Esophagus mucosa (tissue), 1 donor: ENCODE measurements at regions not wholly inside any gene's neighbourhood (a gene's known extent, or its start where the extent isn't known, plus 50 kb on each side); places are given as distances from the start of the nearest gene placed in this dataset.

Experiments used
- ATAC-seq: fragments of 200-7000 bp; cut with Tn5 transposase; one replicate; pipeline ENCODE4 v1.9.1; 2020
- donor health status: DM: yes; HTN: yes; CAD: no.

DNA sequence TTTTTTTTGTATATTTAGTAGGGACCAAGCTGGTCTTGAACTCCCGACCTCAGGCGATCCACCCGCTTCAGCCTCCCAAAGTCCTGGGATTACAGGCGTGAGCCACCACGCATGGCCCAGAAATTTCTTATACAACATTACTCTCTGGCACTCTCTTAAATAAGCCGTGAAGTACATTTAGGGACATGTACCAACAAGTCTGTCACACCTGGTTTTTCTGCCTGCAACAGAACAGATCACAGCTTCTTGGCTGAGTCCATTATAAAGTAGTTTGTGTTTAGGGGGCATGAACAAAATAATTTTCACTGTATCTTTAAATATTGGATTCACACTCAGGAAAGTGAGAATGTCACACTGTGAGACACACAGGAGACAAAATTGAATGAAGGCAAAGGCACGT is 1567.3 kb downstream of the SLITRK5 start:
- no peak for ATAC-seq

DNA sequence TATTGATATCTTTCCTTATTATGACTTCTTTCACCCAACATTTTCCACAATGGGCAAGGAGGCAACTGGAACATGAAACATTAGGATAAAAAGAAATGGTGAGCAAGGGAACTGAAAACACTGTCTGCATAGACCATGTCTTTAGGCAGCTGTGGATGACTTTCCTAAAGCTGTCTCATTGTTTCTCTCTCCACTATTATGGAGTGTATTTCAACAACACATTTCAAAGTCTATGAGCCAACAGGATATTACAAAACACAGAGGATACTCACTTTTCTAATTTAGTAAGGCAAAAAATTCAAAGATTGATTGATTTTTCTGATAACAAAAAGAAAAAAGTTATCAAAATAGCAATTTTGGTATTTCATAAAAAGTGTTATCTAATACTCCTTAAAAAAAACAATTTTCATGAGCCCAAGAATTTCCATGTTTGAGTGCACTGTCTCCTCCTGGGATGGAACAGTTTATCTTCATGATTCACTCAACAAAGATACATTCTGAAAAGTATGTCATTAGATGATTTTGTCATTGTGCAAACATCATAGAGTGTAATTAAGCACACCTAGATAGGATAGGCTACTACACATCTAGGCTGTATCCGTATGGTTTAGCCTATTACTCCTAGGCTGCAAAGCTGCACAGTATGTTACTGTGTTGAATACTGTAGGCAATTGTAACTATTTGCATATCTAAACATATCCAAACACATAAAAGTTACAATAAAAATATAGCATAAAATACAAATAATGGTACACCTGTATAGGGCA is 1568.4 kb downstream of the SLITRK5 start:
- ATAC-seq, result no peak

DNA sequence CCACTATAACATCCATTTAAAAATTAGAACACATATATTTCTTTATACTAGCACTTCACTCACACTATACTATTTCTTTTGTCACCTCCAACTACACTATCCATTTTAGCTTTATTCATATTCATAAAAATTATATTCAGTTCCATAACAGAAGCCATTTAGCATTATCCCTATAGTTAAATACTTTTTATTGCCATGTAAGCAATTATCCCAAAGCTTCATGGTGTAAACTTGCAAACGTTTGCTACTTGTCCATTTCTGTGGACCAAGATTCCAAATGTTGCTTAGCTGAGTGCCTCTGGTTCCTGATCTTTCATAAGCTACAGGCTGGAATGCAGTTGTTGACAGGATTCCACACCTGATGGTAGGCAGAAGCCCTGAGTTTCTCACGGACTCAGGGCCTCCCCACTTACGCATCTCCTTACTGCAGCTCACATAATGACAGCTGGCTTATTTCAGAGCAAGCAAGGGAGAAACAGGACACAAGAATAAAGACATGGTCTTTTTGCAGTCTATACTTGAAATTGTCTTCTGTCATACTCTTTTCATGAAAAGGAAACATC is 1584.8 kb downstream of the SLITRK5 start:
- ATAC-seq, result no peak

DNA sequence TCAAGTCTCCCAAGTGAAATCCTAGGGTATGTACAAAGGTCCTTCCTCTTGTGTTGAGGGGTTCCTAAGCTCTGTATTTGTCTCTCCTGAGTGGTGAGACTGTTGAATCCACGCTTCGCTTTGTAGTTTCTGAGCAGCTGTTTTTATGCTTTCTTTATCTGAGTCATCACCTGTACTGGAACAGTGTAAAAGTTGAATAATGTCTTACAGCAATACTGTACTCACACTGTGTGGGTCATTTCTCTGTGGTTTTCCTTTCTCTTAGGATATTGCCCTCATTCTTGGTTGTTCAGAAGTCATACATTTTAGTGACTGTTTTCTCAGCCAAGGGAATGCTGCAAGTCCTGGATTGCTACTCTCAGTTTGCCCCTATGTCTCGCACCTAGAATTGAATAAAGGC is 1596.6 kb downstream of the SLITRK5 start:
- no peak for ATAC-seq

DNA sequence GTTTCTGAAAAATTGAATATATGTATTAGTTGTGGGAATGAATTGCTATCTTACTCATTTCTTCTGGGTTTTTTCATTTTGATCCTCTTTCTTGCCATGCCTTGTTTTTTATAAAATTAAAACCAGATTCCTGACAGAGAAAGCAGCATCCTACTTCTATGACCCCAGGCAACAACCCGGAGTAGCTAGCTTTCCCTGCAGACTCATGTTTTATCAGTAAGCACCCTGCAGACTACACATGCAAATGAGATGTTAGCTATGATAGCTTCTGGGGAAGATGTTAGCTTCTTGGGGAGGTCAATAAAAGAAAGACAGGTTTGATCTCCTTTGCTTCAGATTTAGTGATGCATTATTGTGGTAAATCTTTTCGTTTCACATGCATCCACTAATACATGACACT is 1598.6 kb downstream of the SLITRK5 start:
- ATAC-seq, result no peak

DNA sequence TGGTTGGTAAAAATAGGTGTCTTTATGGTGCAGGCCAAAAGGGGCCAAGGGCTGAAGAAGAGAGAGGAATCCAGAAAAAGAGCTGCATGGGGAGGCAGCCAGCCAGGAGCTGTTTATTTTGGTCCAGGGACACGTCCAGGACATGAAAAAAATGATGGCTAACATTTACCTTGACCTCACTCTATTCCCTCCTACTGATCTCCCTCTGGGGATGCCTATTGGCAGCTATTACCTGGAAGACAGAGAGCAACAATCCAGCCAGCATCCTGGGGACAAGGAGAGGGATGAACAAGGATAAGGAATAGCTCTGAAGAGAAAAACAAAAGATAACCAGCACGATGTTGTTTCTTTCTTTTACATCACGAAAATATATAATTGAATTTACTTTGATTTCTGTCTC is 1599.6 kb downstream of the SLITRK5 start:
- no peak for ATAC-seq

DNA sequence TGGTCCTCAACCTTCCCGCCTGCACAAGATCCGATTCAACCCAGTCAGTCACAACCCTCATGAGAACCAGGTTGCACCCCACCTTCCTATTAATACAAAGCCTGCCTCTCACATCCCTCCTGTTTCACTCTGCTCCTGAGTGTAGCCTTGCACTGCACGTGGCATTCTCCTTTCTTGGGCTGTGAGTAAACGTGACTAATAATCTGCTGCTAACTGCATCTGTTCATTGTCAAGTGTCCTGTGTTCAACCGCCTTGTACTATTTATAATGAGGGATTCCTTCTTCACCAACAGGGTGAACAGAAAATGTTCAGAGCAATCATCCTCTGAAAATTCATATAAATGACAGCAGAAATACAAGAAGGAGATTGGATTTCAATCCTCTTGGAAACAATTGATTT is 1608.2 kb downstream of the SLITRK5 start:
- no peak for ATAC-seq

DNA sequence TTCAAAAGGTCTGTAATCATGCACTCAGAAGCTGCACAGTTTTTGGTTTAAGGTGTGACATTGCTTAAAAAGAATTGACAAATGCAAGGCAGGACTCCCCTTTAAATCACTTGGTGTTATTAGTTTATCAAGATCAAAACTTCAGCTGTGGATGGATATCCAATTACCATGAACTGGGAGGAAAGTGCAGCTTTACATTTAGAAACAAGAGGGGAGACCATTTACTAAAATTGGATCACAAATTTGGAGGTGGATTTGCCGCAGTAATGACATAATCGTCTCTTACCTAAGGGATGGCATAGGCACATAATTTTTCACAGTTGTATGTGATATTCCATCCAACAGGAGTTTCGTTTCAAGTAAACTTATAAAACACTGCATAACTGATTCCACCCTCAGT is 1610.2 kb downstream of the SLITRK5 start:
- ATAC-seq, result no peak

DNA sequence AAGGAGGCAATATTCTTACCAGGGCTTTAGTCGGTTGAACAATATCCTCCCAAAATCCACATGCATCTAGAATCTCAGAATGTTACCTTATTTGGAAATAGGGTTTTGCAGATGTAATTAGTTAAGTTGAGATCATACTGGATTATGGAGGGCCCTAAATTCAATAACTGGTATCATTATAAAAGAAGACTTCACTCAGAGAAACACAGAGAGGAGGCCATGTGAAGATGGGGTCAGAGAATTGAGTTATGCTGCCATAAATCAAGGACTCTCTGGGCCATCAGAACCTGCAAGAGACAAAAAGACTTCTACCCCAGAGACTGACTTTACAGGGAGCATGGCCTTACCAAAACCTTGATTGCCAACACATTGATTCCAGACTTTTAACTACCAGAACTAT is 1611.1 kb downstream of the SLITRK5 start:
- no peak for ATAC-seq

DNA sequence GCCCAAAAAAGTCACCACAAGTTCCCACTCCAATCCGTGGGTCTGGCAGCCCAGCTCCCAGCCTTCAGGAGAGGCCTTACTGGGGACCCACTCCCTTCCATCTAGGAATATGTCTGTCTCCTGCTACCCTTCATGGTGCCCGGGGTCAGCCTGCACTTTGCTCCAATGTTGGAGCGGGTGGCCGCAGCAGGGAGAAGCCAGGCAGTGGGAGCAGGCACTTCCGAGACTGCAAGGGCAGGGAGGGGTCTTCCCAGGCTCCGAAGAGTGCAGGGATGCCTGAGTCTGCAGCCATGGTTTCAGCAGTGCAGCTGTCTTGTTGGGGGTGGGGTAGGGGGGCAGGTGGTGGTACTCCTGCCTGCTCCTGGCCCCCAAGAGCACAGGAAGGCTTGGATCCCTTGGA is 1616.2 kb downstream of the SLITRK5 start:
- ATAC-seq, result no peak

DNA sequence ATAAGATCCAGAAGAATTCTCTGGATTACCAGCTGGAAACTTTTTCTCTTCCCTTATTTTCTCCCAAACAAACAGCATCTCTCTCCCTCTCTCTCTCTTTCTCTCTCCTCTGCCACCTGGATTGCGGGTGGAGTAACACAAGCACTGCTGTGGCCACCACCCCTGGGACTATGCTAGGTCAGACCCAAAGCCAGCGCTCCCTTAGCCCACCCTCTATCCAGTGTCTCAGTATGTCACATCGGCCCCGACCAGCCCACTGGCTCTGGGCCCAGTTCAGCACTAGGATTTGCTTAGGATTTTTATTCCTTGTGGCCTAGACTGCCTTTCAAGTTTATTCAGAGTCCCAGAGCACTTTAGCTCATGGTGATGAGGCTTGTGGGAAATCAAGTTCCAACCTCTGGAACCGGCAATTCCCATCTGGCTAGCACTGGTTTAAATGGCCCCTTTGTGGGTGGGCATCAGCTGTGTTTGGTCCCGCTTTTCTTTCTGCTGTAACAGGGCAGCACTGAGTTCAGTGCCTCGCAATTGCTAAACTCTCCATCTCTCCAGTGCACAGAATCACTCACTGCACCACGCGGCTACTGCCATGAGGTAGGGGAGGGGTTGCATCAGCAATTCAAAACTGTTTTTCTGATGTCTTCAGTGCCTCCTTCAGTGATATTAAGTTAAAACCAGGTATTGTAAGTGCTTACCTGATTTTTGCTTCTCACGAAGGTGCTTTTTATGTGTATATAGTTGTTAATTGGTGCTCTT is 1623.1 kb downstream of the SLITRK5 start:
- no peak for ATAC-seq

DNA sequence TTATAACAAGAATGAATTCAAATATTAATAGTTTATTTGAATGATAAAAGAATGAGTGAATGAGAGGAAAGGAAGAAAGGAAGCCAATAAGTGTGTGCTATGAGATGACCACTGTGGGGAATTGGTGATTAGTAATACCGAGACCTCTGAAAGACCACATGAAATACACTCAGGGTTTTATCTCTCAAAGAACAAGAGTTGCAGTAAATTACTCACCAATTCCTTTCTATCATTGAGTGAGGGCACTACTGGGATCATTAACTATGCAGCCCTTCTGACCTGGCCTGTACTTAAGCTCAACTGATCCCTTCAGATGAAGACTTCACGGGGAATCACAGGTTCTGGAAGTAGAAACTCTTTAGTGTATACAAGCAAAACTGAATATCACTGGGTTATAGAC is 1636.1 kb downstream of the SLITRK5 start:
- no peak for ATAC-seq

DNA sequence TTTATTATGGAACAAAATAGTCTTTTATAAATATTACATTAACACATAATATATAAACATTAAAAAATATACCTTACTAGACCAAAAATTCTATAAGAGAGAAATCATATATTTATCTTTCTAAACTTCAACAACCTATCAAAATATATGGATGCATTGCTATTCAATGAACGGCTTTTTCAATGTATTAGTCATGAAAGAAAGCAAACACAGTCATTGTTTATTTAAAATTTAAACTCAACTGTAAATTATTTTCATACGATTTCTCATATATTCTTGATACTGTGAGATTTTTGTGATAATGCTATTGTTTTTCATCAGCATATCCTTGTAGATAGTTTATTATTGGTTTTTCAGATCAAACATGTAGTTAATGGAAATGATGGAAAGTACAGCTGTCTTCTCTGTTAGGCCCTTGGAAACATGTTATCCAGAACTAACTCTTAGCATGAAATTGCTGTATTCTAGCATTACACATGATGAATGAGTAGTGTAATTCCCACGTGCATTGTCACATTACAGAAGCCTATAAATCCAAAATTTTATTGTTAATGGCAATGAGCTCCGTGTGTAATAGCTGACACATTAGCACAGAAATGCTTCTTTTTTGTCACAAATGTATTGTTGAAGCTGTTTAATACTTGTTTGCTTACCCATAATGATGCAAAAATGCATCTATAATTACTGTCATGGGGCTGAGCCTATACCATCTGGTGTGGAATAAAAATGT is 1639.9 kb downstream of the SLITRK5 start:
- no peak for ATAC-seq

DNA sequence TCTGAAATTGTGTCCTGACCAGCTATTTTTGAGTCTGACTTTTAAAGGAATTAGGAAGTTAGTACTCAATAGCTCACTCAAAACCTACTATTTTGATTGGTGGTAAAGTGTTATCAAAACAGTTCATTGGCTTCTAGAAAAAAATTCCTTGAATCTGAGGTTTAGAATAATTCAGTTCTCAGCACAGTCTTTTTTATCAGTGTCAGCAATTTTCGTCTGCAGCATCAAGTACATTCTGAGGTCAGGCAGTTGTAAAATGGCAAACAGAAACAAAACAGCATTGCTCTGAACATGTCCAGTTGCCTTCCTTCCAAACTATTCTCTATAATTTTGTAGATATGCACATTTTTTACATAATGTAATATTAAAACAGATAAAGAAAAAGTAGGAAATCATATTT is 1644.1 kb downstream of the SLITRK5 start:
- no peak for ATAC-seq

DNA sequence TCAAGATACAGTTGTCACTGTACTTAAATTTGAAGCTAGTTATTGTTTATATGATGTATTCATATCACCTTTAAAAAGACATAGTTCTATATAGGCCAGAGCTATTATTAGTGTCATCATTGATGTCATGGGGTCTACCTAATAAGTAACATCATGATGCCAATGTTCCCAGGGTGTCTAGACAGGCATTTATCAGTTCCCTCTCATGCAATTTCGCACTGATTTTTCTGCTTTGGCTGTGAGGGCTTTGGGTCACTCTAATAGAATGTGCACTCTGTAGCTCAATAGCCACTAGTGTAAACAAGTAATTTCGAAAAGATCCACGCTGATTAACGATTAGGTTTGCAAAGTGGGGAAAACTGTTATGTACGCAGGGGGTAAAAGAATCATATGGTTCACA is 1651.3 kb downstream of the SLITRK5 start:
- ATAC-seq, result no peak

DNA sequence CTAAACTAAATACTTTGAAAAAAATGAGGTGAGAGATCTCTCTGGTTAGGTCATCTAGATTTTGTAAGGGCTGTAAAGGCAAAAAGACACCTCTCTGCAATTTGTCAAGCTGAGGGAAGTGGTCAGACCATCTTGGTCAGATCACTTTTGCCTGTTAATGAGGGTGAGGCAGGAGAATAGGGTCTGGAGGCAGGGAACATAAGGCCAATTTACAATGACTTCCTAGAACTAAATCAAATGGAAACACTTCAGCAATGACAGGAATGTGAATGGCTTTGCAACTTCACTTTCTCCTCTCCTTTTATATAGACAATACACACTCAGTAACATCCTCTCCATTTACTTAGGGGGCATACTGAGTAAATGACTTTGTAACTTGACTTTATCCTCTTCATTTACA is 1653.4 kb downstream of the SLITRK5 start:
- no peak for ATAC-seq

DNA sequence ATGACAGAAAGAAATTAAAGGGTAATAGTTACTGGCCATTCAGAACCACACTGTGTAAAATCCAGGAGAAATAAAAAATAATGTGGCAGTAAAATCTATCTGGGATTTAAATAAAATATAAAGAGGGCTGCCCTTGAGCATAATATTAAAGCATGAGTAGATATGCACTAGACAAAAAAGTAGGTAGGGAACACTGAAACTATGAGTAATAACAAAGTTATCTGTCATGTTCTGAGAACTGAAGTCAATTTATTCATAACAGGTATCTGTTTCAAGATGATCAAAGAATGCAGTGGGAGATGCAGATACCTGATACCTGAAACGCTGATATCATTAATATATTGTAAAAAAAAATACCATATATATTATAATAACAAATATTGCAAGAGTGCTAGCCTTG is 1672.0 kb downstream of the SLITRK5 start:
- ATAC-seq, result no peak

DNA sequence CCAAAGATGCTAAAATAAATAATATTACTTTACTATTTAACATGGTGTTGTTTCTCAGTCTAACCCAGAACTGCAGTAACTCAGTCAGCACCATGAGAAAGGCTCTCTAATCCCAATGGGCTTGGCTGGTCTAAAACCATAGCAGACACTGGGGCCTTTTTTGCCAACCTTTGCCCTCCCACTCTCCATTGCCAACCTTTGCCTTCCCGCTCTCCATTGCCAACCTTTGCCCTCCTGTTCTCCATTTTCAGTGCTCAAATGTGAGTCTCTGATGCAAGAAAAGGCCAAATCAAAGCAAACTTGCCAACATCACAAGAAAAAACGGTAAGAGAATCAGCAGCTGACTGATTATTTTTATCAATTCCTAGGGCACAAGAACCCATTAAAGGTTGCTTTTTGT is 1681.2 kb downstream of the SLITRK5 start:
- no peak for ATAC-seq

DNA sequence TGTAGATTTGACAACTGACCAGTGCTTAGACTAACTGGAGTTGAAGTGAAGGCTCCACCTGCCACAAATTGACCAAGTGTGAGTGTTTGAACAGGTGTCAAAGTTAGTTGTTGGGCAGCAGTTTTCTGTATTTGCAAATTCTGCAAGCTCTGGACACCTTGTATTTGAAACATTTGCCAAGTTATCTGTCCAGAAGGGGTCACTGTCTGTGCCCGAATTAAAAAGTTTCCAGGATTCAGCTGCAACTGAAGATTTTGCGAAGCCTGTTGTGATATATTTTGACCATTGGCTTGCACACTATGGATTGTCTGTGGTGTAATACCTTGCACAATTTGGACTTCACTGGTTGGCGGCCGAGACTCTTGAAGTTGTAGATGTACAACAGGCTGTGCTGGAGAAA is 1690.7 kb downstream of the SLITRK5 start:
- no peak for ATAC-seq

DNA sequence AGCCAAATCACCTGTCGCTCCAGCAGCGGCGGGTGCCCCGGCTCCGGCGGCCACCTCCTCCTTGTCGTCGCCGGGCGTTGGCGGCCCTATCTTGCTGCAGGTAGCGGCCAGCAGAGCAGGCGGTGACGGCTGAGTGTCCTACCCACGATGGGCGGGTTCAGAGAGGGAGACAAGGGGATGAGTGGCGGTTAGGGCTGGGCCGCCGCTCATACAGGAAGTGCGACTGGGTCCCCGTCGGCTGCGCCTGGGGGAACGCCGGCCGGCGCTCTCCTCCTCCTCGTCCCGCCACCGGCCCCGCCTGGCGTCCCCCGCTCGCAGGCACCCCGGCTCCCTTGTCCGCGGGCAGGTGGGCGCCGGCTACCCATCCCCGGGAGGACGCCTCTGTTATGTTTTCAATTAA is 1692.0 kb downstream of the SLITRK5 start:
- no peak for ATAC-seq

DNA sequence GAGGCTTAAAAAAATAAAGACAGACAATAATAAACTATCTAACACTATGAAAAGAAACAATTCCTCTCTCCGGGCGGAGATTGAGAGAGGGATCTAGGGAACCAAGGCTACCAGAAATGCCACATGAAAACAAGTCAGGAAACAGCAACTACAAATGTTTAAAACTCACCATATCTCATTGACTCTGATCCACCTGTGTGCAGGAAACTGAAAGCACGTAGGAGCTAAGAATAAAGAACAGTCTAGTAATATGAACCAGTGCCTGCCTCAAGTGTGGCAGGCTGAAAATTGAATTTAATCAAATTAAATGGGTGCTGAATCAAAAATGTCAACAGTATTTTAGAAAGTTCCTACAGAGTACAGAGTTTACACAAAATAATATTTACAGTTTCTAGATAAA is 1701.0 kb downstream of the SLITRK5 start:
- ATAC-seq, result no peak

DNA sequence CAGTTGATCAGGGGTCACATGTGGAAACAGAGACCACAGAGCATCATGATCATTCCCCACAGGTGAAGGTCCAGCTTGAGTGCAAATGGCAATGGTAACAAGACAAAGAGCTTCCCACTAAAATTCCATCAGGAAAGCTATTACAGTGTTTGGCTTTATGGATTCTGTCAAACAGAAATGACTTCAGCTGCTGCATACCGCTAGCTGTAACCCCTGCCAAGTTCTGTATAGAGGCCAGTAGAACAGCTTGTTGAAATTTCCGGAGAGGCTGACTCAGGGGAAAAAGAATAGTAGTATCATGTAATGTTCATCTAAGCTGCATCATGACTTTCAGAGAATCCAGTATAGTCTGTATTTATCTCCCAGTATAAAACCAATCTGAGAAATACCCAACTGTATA is 1704.7 kb downstream of the SLITRK5 start:
- no peak for ATAC-seq

DNA sequence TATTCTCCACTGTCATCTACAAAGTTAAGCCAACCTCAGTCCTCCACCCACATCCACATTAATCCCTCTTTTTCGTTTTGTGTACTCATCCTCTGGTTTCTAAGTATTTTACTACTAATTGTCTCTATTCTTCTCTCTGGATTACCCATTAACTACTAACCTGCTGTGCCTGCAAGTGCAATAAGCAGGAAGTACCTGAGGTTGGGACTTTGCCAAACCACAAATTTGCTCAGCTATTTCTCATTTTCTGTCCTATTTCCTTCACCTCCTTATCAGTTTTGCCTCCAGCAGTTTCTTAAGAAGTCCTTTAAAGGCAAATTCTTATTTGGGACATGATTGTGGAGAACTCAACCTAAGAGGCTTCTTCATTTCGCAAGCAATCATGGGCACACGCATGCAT is 1708.9 kb downstream of the SLITRK5 start:
- ATAC-seq, result no peak
